Glutamatergic neuron (in vitro differentiated cells): ENCODE measurements at regions not wholly inside any gene's neighbourhood (a gene's known extent, or its start where the extent isn't known, plus 50 kb on each side); places are given as distances from the start of the nearest gene placed in this dataset.
"Not testable (repeated sequence)": the region's sequence is repeated elsewhere in the genome, so short reads cannot be mapped to it uniquely, and the experiment has no call there.

ENCODE experiments used
- DNase-seq: peaks from one replicate; pipeline ENCODE4 v3.0.0; 2022
- H3K27ac Mint-ChIP-seq: one replicate; pipeline ENCODE4 v1.8.0; 2020; ENCODE audit warnings: mild to moderate bottlenecking, mixed read lengths, inconsistent platforms; ENCODE audit not compliant: unreplicated experiment
- H3K27me3 Mint-ChIP-seq: one replicate; pipeline ENCODE4 v1.8.0; 2020; ENCODE audit warnings: mild to moderate bottlenecking, moderate library complexity, mixed read lengths, inconsistent platforms; ENCODE audit not compliant: unreplicated experiment
- H3K36me3 Mint-ChIP-seq: one replicate; pipeline ENCODE4 v1.8.0; 2020; ENCODE audit warnings: mild to moderate bottlenecking, mixed read lengths, inconsistent platforms; ENCODE audit not compliant: unreplicated experiment
- H3K4me1 Mint-ChIP-seq: one replicate; pipeline ENCODE4 v1.8.0; 2020; ENCODE audit warnings: mild to moderate bottlenecking, low read depth, mixed read lengths, inconsistent platforms; ENCODE audit not compliant: unreplicated experiment
- H3K4me3 Mint-ChIP-seq: one replicate; pipeline ENCODE4 v1.8.0; 2020; ENCODE audit warnings: mild to moderate bottlenecking, mixed read lengths, inconsistent platforms; ENCODE audit not compliant: unreplicated experiment
- H3K9me3 Mint-ChIP-seq: one replicate; pipeline ENCODE4 v1.8.0; 2020; ENCODE audit warnings: mild to moderate bottlenecking, moderate library complexity, mixed read lengths, inconsistent platforms; ENCODE audit not compliant: unreplicated experiment
- TF ChIP-seq, protein P1 (sequence below): fragments of 200-600 bp; sonication (generic); IDR thresholded peaks from one replicate; pipeline ENCODE4 v1.5.0; 2021; ENCODE audit not compliant: partially characterized antibody, unreplicated experiment

DNA sequence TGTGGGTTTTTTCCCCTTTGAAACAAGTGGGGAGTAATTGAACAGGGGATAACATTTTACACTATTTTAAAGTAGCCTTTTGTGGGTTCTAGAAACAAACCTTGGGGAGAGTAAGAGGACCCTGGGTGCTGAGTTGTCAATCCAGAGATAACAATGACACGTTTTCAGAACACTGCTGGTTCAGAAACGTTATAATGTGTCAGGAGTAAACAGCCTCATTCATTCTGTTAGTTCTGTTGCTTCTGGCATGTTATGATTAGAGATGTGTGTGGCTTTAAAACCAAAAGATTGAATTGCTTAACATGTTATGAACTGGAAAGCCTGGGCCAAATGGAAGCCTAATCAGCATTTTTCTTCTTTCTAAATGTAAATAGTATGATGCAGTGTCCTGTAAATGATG lies 680.5 kb upstream of the NOVA1 start:
- H3K4me1 Mint-ChIP-seq = no peaks in the 10 kb centered on the region
- TF ChIP-seq, protein P1, sequence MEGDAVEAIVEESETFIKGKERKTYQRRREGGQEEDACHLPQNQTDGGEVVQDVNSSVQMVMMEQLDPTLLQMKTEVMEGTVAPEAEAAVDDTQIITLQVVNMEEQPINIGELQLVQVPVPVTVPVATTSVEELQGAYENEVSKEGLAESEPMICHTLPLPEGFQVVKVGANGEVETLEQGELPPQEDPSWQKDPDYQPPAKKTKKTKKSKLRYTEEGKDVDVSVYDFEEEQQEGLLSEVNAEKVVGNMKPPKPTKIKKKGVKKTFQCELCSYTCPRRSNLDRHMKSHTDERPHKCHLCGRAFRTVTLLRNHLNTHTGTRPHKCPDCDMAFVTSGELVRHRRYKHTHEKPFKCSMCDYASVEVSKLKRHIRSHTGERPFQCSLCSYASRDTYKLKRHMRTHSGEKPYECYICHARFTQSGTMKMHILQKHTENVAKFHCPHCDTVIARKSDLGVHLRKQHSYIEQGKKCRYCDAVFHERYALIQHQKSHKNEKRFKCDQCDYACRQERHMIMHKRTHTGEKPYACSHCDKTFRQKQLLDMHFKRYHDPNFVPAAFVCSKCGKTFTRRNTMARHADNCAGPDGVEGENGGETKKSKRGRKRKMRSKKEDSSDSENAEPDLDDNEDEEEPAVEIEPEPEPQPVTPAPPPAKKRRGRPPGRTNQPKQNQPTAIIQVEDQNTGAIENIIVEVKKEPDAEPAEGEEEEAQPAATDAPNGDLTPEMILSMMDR = no peak
- H3K27me3 Mint-ChIP-seq = no peaks in the 10 kb centered on the region
- H3K36me3 Mint-ChIP-seq = no peaks in the 10 kb centered on the region
- no peak overlapping the region for H3K4me3 Mint-ChIP-seq
- no peaks in the 10 kb centered on the region for H3K9me3 Mint-ChIP-seq
- H3K27ac Mint-ChIP-seq = no peak overlapping the region
- no peak for DNase-seq

- no peaks in the 10 kb centered on the region for H3K4me1 Mint-ChIP-seq
These were observed 707.7 kb upstream of the NOVA1 start for GRCh38 chr14:27305441-27305945.

DNA sequence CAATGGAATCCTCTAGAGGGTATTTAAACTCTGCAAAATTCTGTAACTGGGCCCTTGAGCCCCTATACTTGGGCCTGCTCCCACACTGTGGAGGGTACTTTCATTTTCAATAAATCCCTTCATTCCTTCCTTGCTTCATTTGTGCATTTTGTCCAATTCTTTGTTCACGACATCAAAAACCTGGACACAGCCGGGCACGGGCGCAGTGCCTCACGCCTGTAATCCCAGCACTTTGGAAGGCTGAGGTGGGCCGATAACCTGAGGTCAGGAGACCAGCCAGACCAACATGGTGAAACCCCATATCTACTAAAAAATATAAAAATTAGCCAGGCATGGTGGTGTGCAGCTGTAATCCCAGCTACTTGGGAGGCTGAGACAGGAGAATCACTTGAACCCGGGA lies 714.9 kb upstream of the NOVA1 start:
- H3K4me3 Mint-ChIP-seq, H3K4me1 Mint-ChIP-seq, DNase-seq, H3K27ac Mint-ChIP-seq, H3K9me3 Mint-ChIP-seq, H3K27me3 Mint-ChIP-seq: not testable (repeated sequence)
- peaks cover 16% of the 10 kb centered on the region for H3K36me3 Mint-ChIP-seq

More at GRCh38 chr14:27305441-27305945, 707.7 kb upstream of the NOVA1 start:
- no peak overlapping the region for H3K27ac Mint-ChIP-seq
- H3K9me3 Mint-ChIP-seq = peaks cover 2% of the 10 kb centered on the region
- peaks cover 16% of the 10 kb centered on the region for H3K36me3 Mint-ChIP-seq
- DNase-seq = no peak
- no peak overlapping the region for H3K4me3 Mint-ChIP-seq
- TF ChIP-seq, protein P1 = no peak
- H3K27me3 Mint-ChIP-seq = no peaks in the 10 kb centered on the region

DNA sequence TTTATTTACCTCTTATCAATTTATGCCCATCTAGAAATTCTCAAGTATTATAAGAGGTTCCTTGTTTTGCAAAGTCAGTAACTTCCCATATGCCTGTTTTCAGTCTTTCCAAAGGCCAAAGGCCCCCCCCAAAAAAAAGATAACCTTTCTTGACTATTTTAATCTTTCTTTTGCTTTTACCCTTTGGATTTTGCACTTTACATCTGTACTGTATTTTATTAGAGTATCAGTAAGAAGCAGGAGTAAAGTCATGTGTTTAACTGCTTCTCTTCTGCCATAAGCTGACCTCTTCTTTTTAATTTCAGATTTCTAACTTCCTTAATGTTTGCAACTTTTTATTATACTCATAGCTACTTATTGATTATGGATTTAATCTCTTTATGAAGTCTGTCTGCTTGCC lies 716.4 kb upstream of the NOVA1 start:
- peaks cover 5% of the 10 kb centered on the region for H3K36me3 Mint-ChIP-seq
- peaks cover 2% of the 10 kb centered on the region for H3K9me3 Mint-ChIP-seq
- H3K27ac Mint-ChIP-seq = no peak overlapping the region
- peaks cover 2% of the 10 kb centered on the region for H3K27me3 Mint-ChIP-seq
- H3K4me1 Mint-ChIP-seq = no peaks in the 10 kb centered on the region
- H3K4me3 Mint-ChIP-seq = no peak overlapping the region
- TF ChIP-seq, protein P1 = no peak
- DNase-seq = no peak

DNA sequence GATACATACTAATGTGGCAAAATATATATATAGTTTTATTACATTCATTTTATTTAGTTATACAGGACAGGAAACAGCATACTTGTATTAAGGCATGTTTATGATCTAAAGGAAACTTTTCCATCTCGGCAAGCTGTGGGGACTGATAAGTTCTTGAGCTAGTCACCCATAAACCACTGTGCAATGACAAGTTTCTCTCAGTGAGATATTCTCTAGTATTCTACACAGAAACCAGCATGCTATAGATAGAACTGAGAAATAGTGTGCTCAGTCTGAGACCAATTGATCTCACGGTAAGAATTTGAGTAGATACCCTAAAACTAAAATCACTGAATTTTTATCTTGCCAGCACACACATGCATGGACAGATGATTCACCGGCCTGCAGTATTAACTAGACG lies 717.6 kb upstream of the NOVA1 start:
- H3K27me3 Mint-ChIP-seq = peaks cover 2% of the 10 kb centered on the region
- no peaks in the 10 kb centered on the region for H3K9me3 Mint-ChIP-seq
- H3K4me1 Mint-ChIP-seq = no peaks in the 10 kb centered on the region
- DNase-seq = no peak
- H3K27ac Mint-ChIP-seq = no peak overlapping the region
- TF ChIP-seq, protein P1 = no peak
- H3K4me3 Mint-ChIP-seq = no peak overlapping the region
- no peaks in the 10 kb centered on the region for H3K36me3 Mint-ChIP-seq
